ENCODE measurements at regions not wholly inside any gene's neighbourhood (a gene's known extent, or its start where the extent isn't known, plus 50 kb on each side); places are given as distances from the start of the nearest gene placed in this dataset.

- Histone ChIP-seq H3K36me3 (no peaks in the 10 kb centered on the region), H3K27ac (peak overlapping the region; percentile 71 to 91), H3K4me1 (ENCODE audit: control insufficient read depth in 1 of 2, low read depth in 2 of 2) (peaks cover 34 to 60% of the 10 kb centered on the region in 2 donors), H3K9me3 (no peaks in the 10 kb centered on the region), H3K4me3 (no peak overlapping the region), H3K27me3 (replicated peaks; ENCODE audit: insufficient read depth) (no peaks in the 10 kb centered on the region)
- ATAC-seq (ENCODE audit: insufficient number of reproducible peaks, low FRiP score, low read depth), result no peak
- TF ChIP-seq CTCF (IDR thresholded peaks at IDR 0.05), result no peak
- no peak for DNase-seq (ENCODE audit: low spot score)
Observed at GRCh38 chr2:45257820-45258219, 248.6 kb upstream of the SIX2 start.

- ATAC-seq (ENCODE audit: insufficient number of reproducible peaks, low FRiP score, low read depth), result no peak
- Histone ChIP-seq H3K27me3 (replicated peaks; ENCODE audit: insufficient read depth) (no peaks in the 10 kb centered on the region), H3K4me3 (no peak overlapping the region), H3K4me1 (ENCODE audit: control insufficient read depth in 1 of 2, low read depth in 2 of 2) (peaks cover 34 to 60% of the 10 kb centered on the region in 2 donors), H3K36me3 (no peaks in the 10 kb centered on the region), H3K9me3 (no peaks in the 10 kb centered on the region), H3K27ac (peak overlapping the region; percentile 71 to 91)
- no peak for DNase-seq (ENCODE audit: low spot score)
- TF ChIP-seq CTCF (IDR thresholded peaks at IDR 0.05), result peak; percentile 28
Observed at GRCh38 chr2:45256867-45257641, 247.8 kb upstream of the SIX2 start.

DNA sequence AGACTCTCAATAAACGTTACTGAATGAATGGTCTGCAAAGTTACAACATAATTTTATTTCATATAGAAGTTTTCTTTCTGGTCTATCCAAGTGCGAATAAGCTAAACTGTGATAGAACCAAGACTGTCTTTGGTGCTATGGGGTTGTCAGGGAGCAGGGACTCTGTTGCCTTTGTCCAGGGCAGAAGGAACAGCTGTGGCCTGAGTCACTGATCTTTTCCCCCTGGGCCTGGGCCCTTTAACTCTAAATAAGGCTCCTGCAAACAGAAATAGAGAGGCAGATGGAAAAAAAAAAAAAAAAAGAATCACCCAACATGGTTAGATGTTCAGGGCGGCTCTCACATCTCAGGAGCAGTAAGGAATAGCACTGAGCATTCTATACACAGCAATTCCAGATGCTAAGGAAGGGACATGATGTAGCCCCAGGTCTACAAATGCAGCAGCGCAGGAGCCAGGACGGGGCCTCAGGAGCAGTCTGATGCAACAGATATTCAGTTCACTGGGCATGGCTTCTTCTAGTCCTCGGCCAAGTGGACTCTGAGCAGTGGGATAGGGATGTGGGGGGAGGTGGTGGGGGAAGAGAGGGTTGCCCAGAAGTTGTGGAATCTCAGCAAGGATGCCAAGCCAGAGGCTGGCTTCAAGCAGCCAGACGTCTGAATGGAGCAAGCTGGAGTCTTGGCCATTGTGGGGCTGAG, 247.1 kb upstream of the SIX2 start:
- no peaks in the 10 kb centered on the region for H3K9me3 ChIP-seq
- no peak overlapping the region for H3K4me3 ChIP-seq
- peak; percentile 89 for ATAC-seq (ENCODE audit: insufficient number of reproducible peaks, low FRiP score, low read depth)
- no peaks in the 10 kb centered on the region for H3K27me3 ChIP-seq (replicated peaks; ENCODE audit: insufficient read depth)
- DNase-seq (ENCODE audit: low spot score), result no peak
- peak overlapping the region; percentile 71 to 91 for H3K27ac ChIP-seq
- H3K4me1 ChIP-seq (ENCODE audit: control insufficient read depth in 1 of 2, low read depth in 2 of 2), result peaks cover 34 to 60% of the 10 kb centered on the region in 2 donors
- H3K36me3 ChIP-seq, result no peaks in the 10 kb centered on the region
- no peak for TF ChIP-seq CTCF (IDR thresholded peaks at IDR 0.05)

- peak overlapping the region; percentile 71 to 91 for H3K27ac ChIP-seq
- H3K9me3 ChIP-seq, result no peaks in the 10 kb centered on the region
- ATAC-seq (ENCODE audit: insufficient number of reproducible peaks, low FRiP score, low read depth) (no peak), DNase-seq (ENCODE audit: low spot score) (no peak)
- H3K27me3 ChIP-seq (replicated peaks; ENCODE audit: insufficient read depth), result no peaks in the 10 kb centered on the region
- TF ChIP-seq CTCF (IDR thresholded peaks at IDR 0.05), result no peak
- no peaks in the 10 kb centered on the region for H3K36me3 ChIP-seq
- peaks cover 34 to 60% of the 10 kb centered on the region in 2 donors for H3K4me1 ChIP-seq (ENCODE audit: control insufficient read depth in 1 of 2, low read depth in 2 of 2)
- H3K4me3 ChIP-seq, result no peak overlapping the region
Observed at GRCh38 chr2:45255563-45255962, 246.3 kb upstream of the SIX2 start.

GRCh38 chr2:45254025-45254424, 244.8 kb upstream of the SIX2 start:
- no peak for ATAC-seq (ENCODE audit: insufficient number of reproducible peaks, low FRiP score, low read depth)

More at GRCh38 chr2:45254025-45254424, 244.8 kb upstream of the SIX2 start:
- DNase-seq (ENCODE audit: low spot score), result no peak
- no peak for TF ChIP-seq CTCF (IDR thresholded peaks at IDR 0.05)
- peak overlapping the region; percentile 71 to 91 for H3K27ac ChIP-seq
- no peaks in the 10 kb centered on the region for H3K36me3 ChIP-seq
- no peaks in the 10 kb centered on the region for H3K9me3 ChIP-seq
- H3K4me1 ChIP-seq (ENCODE audit: control insufficient read depth in 1 of 2, low read depth in 2 of 2), result peaks cover 30 to 45% of the 10 kb centered on the region in 2 donors
- no peaks in the 10 kb centered on the region for H3K27me3 ChIP-seq (replicated peaks; ENCODE audit: insufficient read depth)
- H3K4me3 ChIP-seq, result no peak overlapping the region

Data from thoracic aorta (tissue), 2 donors.